Choroid plexus epithelial cell (primary cell): ENCODE measurements at regions not wholly inside any gene's neighbourhood (a gene's known extent, or its start where the extent isn't known, plus 50 kb on each side); places are given as distances from the start of the nearest gene placed in this dataset.

Source experiments
- DNase-seq: peaks from one replicate; pipeline ENCODE4 v3.0.0-alpha.2; 2010; ENCODE audit warnings: low read depth
- H3K4me3 ChIP-seq: 2 replicates; pipeline ENCODE4 v1.5.1; 2011; ENCODE audit warnings: low read depth, mild to moderate bottlenecking, control low read depth, low read length, moderate library complexity
- CTCF ChIP-seq: conservative IDR thresholded peaks from 2 replicates; pipeline ENCODE4 v1.5.1; 2011; ENCODE audit warnings: low read depth, mild to moderate bottlenecking, control low read depth, inconsistent platforms, low read length, moderate library complexity

GRCh38 chr17:12287953-12288352, 267.3 kb downstream of the MAP2K4 start:
- TF ChIP-seq CTCF = no peak
- no peak for DNase-seq
- H3K4me3 ChIP-seq = no peak overlapping the region

GRCh38 chr17:12290207-12290606, 269.5 kb downstream of the MAP2K4 start:
- DNase-seq = no peak
- TF ChIP-seq CTCF = no peak
- H3K4me3 ChIP-seq = no peak overlapping the region

- TF ChIP-seq CTCF = no peak
- no peak for DNase-seq
- no peak overlapping the region for H3K4me3 ChIP-seq
Measured at GRCh38 chr17:12296209-12296625, 275.5 kb downstream of the MAP2K4 start.

- no peak for DNase-seq
- H3K4me3 ChIP-seq = no peak overlapping the region
- TF ChIP-seq CTCF = no peak
Measured at GRCh38 chr17:12301551-12301950, 280.9 kb downstream of the MAP2K4 start.

- H3K4me3 ChIP-seq = no peak overlapping the region
- DNase-seq = no peak
- TF ChIP-seq CTCF = no peak
Measured at GRCh38 chr17:12302711-12303110, 282.0 kb downstream of the MAP2K4 start.

GRCh38 chr17:12310811-12311210, 290.1 kb downstream of the MAP2K4 start:
- no peak for TF ChIP-seq CTCF
- DNase-seq = no peak
- H3K4me3 ChIP-seq = no peak overlapping the region

GRCh38 chr17:12312692-12313091, 292.0 kb downstream of the MAP2K4 start:
- H3K4me3 ChIP-seq = no peak overlapping the region
- DNase-seq = no peak
- TF ChIP-seq CTCF = no peak
